Nephron progenitor cell (in vitro differentiated cells): ENCODE measurements at regions not wholly inside any gene's neighbourhood (a gene's known extent, or its start where the extent isn't known, plus 50 kb on each side); places are given as distances from the start of the nearest gene placed in this dataset.
"Not testable (repeated sequence)": the region's sequence is repeated elsewhere in the genome, so short reads cannot be mapped to it uniquely, and the experiment has no call there.

Experiments used
- DNase-seq: peaks from one replicate; pipeline ENCODE4 v3.0.0; 2021
- H3K27ac Mint-ChIP-seq: 2 replicates; pipeline ENCODE4 v1.8.0; 2021; ENCODE audit warnings: mild to moderate bottlenecking, moderate library complexity, mixed read lengths
- H3K27me3 Mint-ChIP-seq: 2 replicates; pipeline ENCODE4 v1.8.0; 2021; ENCODE audit warnings: mild to moderate bottlenecking, low read depth, mixed read lengths; ENCODE audit not compliant: poor library complexity
- H3K36me3 Mint-ChIP-seq: 2 replicates; pipeline ENCODE4 v1.8.0; 2021; ENCODE audit warnings: low read depth, mixed read lengths
- H3K4me1 Mint-ChIP-seq: 2 replicates; pipeline ENCODE4 v1.8.0; 2021; ENCODE audit warnings: mixed read lengths
- H3K4me3 Mint-ChIP-seq: 2 replicates; pipeline ENCODE4 v1.8.0; 2021; ENCODE audit warnings: mild to moderate bottlenecking, moderate library complexity, mixed read lengths
- H3K9me3 Mint-ChIP-seq: 2 replicates; pipeline ENCODE4 v1.8.0; 2021; ENCODE audit warnings: mild to moderate bottlenecking, moderate library complexity, mixed read lengths
- TF ChIP-seq, protein P1 (sequence below): fragments of 200-600 bp; sonication (generic); IDR thresholded peaks from 2 replicates; pipeline ENCODE4 v1.5.0; 2021; ENCODE audit warnings: antibody characterized with exemption

- Mint-ChIP-seq H3K36me3 (no peaks in the 10 kb centered on the region), H3K4me1 (no peaks in the 10 kb centered on the region), H3K27me3 (no peaks in the 10 kb centered on the region), H3K27ac (no peak overlapping the region), H3K4me3 (no peak overlapping the region), H3K9me3 (no peaks in the 10 kb centered on the region)
- TF ChIP-seq, protein P1, sequence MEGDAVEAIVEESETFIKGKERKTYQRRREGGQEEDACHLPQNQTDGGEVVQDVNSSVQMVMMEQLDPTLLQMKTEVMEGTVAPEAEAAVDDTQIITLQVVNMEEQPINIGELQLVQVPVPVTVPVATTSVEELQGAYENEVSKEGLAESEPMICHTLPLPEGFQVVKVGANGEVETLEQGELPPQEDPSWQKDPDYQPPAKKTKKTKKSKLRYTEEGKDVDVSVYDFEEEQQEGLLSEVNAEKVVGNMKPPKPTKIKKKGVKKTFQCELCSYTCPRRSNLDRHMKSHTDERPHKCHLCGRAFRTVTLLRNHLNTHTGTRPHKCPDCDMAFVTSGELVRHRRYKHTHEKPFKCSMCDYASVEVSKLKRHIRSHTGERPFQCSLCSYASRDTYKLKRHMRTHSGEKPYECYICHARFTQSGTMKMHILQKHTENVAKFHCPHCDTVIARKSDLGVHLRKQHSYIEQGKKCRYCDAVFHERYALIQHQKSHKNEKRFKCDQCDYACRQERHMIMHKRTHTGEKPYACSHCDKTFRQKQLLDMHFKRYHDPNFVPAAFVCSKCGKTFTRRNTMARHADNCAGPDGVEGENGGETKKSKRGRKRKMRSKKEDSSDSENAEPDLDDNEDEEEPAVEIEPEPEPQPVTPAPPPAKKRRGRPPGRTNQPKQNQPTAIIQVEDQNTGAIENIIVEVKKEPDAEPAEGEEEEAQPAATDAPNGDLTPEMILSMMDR = no peak
- no peak for DNase-seq
These were observed 309.1 kb downstream of the TLL1 start for GRCh38 chr4:166182145-166182544.

GRCh38 chr4:166195101-166195500 lies 322.1 kb downstream of the TLL1 start:
- no peak overlapping the region for H3K4me3 Mint-ChIP-seq
- no peaks in the 10 kb centered on the region for H3K36me3 Mint-ChIP-seq
- DNase-seq = no peak
- H3K4me1 Mint-ChIP-seq = no peaks in the 10 kb centered on the region
- TF ChIP-seq, protein P1 = no peak
- peaks cover 6% of the 10 kb centered on the region for H3K27me3 Mint-ChIP-seq
- no peak overlapping the region for H3K27ac Mint-ChIP-seq
- H3K9me3 Mint-ChIP-seq = no peaks in the 10 kb centered on the region

DNA sequence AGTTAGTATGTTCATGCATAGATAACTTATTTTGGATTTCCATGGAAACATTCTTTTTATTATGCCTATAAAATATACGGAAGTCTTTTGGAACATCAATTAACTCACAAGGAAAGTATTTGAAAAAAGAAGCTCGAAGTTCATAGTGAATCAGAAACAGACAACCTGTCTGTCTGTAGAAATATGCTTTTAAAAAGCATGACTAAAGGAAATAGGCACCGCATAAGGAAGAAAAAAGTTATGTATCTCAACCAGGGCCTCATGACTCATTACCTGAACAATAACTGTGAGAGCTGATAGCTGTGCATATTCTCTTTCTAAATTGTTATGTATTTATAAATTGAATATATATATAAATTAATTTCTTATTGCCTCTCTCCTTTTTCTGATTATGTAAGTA lies 324.1 kb downstream of the TLL1 start:
- Mint-ChIP-seq H3K4me3 (no peak overlapping the region), H3K9me3 (no peaks in the 10 kb centered on the region), H3K36me3 (no peaks in the 10 kb centered on the region), H3K4me1 (no peaks in the 10 kb centered on the region), H3K27me3 (no peaks in the 10 kb centered on the region), H3K27ac (no peak overlapping the region)
- TF ChIP-seq, protein P1 = no peak
- no peak for DNase-seq

DNA sequence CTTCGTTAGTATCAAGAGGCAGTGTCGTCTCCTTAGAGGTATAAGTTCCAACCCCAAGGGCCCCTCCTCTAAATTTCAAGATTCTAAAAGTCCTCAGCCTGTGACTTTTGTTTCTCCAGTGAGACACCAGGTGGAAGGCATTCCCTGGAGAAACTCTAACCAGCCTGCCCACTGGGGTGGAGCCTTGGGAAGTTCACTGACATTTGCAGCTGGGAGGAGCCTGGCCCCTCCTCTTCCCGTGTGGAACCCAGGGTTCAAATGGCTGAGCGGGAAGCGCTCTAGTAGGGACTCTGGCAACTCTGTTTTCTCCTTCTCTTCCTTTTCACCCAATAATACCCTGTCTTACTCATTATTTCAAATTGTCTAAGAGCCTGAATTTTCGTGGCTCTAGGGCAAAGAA lies 325.0 kb downstream of the TLL1 start:
- no peak overlapping the region for H3K27ac Mint-ChIP-seq
- H3K9me3 Mint-ChIP-seq = no peaks in the 10 kb centered on the region
- H3K4me3 Mint-ChIP-seq = no peak overlapping the region
- no peak for DNase-seq
- H3K4me1 Mint-ChIP-seq = no peaks in the 10 kb centered on the region
- no peaks in the 10 kb centered on the region for H3K27me3 Mint-ChIP-seq
- no peaks in the 10 kb centered on the region for H3K36me3 Mint-ChIP-seq
- TF ChIP-seq, protein P1 = no peak

DNA sequence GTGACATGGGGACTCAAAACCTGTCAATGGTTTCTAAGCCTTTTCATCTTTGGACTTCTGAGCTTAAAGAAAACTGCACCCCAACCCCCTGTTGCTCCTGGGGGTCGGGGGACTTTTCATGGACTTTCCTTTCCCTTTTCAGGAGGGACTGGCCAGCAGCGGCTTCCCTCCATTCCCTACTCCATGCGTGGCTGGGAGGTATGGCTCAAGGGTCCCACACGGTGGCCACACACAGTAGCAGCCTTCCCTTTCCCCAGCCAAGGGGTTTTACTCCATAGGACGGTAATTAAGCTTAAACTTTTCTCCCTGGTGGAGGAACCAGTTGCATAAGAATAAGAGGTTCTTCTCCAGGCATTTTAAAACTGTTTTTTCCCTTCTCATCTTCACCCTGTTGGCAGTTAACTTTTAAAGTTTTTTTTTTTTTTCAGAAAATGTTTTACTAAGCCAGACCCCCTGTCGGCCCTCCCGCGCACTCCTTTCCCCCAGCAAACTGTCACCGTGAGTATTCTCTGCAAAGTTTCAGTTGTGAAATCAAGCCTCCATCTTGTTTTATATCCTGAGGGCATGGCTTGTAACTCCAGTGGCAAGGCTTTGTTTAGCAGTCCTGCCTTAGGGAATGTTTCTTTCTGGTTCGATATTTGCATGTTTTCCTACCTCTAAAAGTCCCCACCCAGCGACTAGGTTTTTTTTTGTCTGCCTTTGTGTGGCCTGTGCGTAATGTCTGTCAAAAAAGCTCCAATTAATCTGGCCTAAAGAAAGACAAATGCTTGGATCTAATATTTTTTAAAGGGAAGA lies 325.7 kb downstream of the TLL1 start:
- no peaks in the 10 kb centered on the region for H3K4me1 Mint-ChIP-seq
- no peaks in the 10 kb centered on the region for H3K9me3 Mint-ChIP-seq
- no peaks in the 10 kb centered on the region for H3K27me3 Mint-ChIP-seq
- TF ChIP-seq, protein P1 = no peak
- H3K27ac Mint-ChIP-seq = no peak overlapping the region
- no peak overlapping the region for H3K4me3 Mint-ChIP-seq
- no peak for DNase-seq
- H3K36me3 Mint-ChIP-seq = no peaks in the 10 kb centered on the region

GRCh38 chr4:166202991-166203390 lies 330.0 kb downstream of the TLL1 start:
- H3K27ac Mint-ChIP-seq = no peak overlapping the region
- no peak for DNase-seq
- H3K4me1 Mint-ChIP-seq = no peaks in the 10 kb centered on the region
- no peaks in the 10 kb centered on the region for H3K27me3 Mint-ChIP-seq
- TF ChIP-seq, protein P1 = no peak
- H3K36me3 Mint-ChIP-seq = no peaks in the 10 kb centered on the region
- no peaks in the 10 kb centered on the region for H3K9me3 Mint-ChIP-seq
- no peak overlapping the region for H3K4me3 Mint-ChIP-seq

- not testable (repeated sequence) for H3K27ac Mint-ChIP-seq, H3K27me3 Mint-ChIP-seq, H3K4me3 Mint-ChIP-seq, DNase-seq, H3K36me3 Mint-ChIP-seq, H3K4me1 Mint-ChIP-seq
- H3K9me3 Mint-ChIP-seq = peaks cover 39% of the 10 kb centered on the region
These were observed 339.3 kb downstream of the TLL1 start for GRCh38 chr4:166212326-166212725.
